ENCODE measurements at regions not wholly inside any gene's neighbourhood (a gene's known extent, or its start where the extent isn't known, plus 50 kb on each side); places are given as distances from the start of the nearest gene placed in this dataset.

GRCh38 chr5:10876006-10876744, 115.1 kb upstream of the DAP start:
- Mint-ChIP-seq H3K27me3 (ENCODE audit: low read depth) (peaks cover 45% of the 10 kb centered on the region), H3K4me1 (peaks cover 40% of the 10 kb centered on the region), H3K27ac (no peak overlapping the region), H3K9me3 (peaks cover 9% of the 10 kb centered on the region), H3K36me3 (no peaks in the 10 kb centered on the region), H3K4me3 (no peak overlapping the region)
- TF ChIP-seq CTCF (IDR thresholded peaks at IDR 0.05; ENCODE audit: unreplicated experiment), result no peak
- DNase-seq (ENCODE audit: low spot score in 2 of 2, unreplicated experiment in 2 of 2), result no peak

GRCh38 chr5:10875201-10875768, 114.3 kb upstream of the DAP start:
- DNase-seq (ENCODE audit: low spot score in 2 of 2, unreplicated experiment in 2 of 2), result no peak
- Mint-ChIP-seq H3K36me3 (no peaks in the 10 kb centered on the region), H3K27ac (peak overlapping the region; percentile 76), H3K4me1 (peaks cover 43% of the 10 kb centered on the region), H3K9me3 (peaks cover 9% of the 10 kb centered on the region), H3K27me3 (ENCODE audit: low read depth) (peaks cover 42% of the 10 kb centered on the region), H3K4me3 (no peak overlapping the region)
- no peak for TF ChIP-seq CTCF (IDR thresholded peaks at IDR 0.05; ENCODE audit: unreplicated experiment)

- peaks cover 46% of the 10 kb centered on the region for H3K4me1 Mint-ChIP-seq
- no peaks in the 10 kb centered on the region for H3K36me3 Mint-ChIP-seq
- TF ChIP-seq CTCF (IDR thresholded peaks at IDR 0.05; ENCODE audit: unreplicated experiment), result no peak
- peak overlapping the region; percentile 76 for H3K27ac Mint-ChIP-seq
- H3K4me3 Mint-ChIP-seq, result no peak overlapping the region
- peaks cover 5% of the 10 kb centered on the region for H3K9me3 Mint-ChIP-seq
- DNase-seq (ENCODE audit: low spot score in 2 of 2, unreplicated experiment in 2 of 2), result no peak
- peaks cover 36% of the 10 kb centered on the region for H3K27me3 Mint-ChIP-seq (ENCODE audit: low read depth)
Measured at GRCh38 chr5:10874541-10874940, 113.5 kb upstream of the DAP start.

GRCh38 chr5:10870791-10871190, 109.8 kb upstream of the DAP start:
- no peak for TF ChIP-seq CTCF (IDR thresholded peaks at IDR 0.05; ENCODE audit: unreplicated experiment)
- Mint-ChIP-seq H3K4me1 (peaks cover 51% of the 10 kb centered on the region), H3K27me3 (ENCODE audit: low read depth) (peaks cover 36% of the 10 kb centered on the region), H3K4me3 (no peak overlapping the region), H3K9me3 (peaks cover 5% of the 10 kb centered on the region), H3K27ac (no peak overlapping the region), H3K36me3 (no peaks in the 10 kb centered on the region)
- DNase-seq (ENCODE audit: low spot score in 2 of 2, unreplicated experiment in 2 of 2), result no peak

GRCh38 chr5:10868956-10869355, 107.9 kb upstream of the DAP start:
- Mint-ChIP-seq H3K36me3 (no peaks in the 10 kb centered on the region), H3K27ac (peak overlapping the region; percentile 39), H3K4me3 (no peak overlapping the region), H3K27me3 (ENCODE audit: low read depth) (peaks cover 41% of the 10 kb centered on the region), H3K9me3 (peaks cover 5% of the 10 kb centered on the region), H3K4me1 (peaks cover 34% of the 10 kb centered on the region)
- DNase-seq (ENCODE audit: low spot score in 2 of 2, unreplicated experiment in 2 of 2), result no peak
- no peak for TF ChIP-seq CTCF (IDR thresholded peaks at IDR 0.05; ENCODE audit: unreplicated experiment)
